Astrocyte (in vitro differentiated cells and primary cell): ENCODE measurements at regions not wholly inside any gene's neighbourhood (a gene's known extent, or its start where the extent isn't known, plus 50 kb on each side); places are given as distances from the start of the nearest gene placed in this dataset.

Experiments
- DNase-seq: peaks from one replicate; pipeline ENCODE4 v3.0.0-alpha.2; 2010; ENCODE audit warnings: low read depth
- FAIRE-seq: peaks from 2 replicates; lab custom pipeline; 2011; peaks lifted over from hg19 to GRCh38; lab: Jason Lieb, UNC
- H2AFZ ChIP-seq: 2 replicates; pipeline ENCODE4 v1.6.0; 2012; ENCODE audit warnings: low read depth, low read length, inconsistent platforms
- H3K27ac ChIP-seq: 2 replicates; pipeline ENCODE4 v1.5.1; 2011; ENCODE audit warnings: low read depth, low read length, inconsistent platforms
- H3K27me3 ChIP-seq: 2 replicates; pipeline ENCODE4 v1.6.0; 2011; ENCODE audit warnings: low read length, inconsistent platforms; ENCODE audit not compliant: insufficient read depth
- H3K36me3 ChIP-seq: 2 replicates; pipeline ENCODE4 v1.5.1; 2011; ENCODE audit warnings: low read length, inconsistent platforms; ENCODE audit not compliant: insufficient read depth
- H3K4me1 ChIP-seq: 2 replicates; pipeline ENCODE4 v1.5.1; 2011; ENCODE audit warnings: low read length, inconsistent platforms; ENCODE audit not compliant: insufficient read depth
- H3K4me2 ChIP-seq: 2 replicates; pipeline ENCODE4 v1.6.0; 2012; ENCODE audit warnings: low read length, inconsistent platforms
- H3K4me3 ChIP-seq: 2 replicates; pipeline ENCODE4 v1.5.1; 2011; ENCODE audit warnings: low read depth, mild to moderate bottlenecking, low read length, inconsistent platforms; ENCODE audit not compliant: insufficient read depth
- H3K79me2 ChIP-seq: 2 replicates; pipeline ENCODE4 v1.6.0; 2012; ENCODE audit warnings: mild to moderate bottlenecking, low read length, inconsistent platforms; ENCODE audit not compliant: insufficient read depth
- H3K9ac ChIP-seq: 2 replicates; pipeline ENCODE4 v1.6.0; 2012; ENCODE audit warnings: mild to moderate bottlenecking, low read length, inconsistent platforms
- H3K9me3 ChIP-seq: 2 replicates; pipeline ENCODE4 v1.5.1; 2012; ENCODE audit warnings: low read depth, mild to moderate bottlenecking, low read length, inconsistent platforms; ENCODE audit not compliant: insufficient read depth
- H4K20me1 ChIP-seq: 2 replicates; pipeline ENCODE4 v1.6.0; 2012; ENCODE audit warnings: low read length, inconsistent platforms; ENCODE audit not compliant: insufficient read depth
- H3K27ac Mint-ChIP-seq: one replicate; pipeline ENCODE4 v1.8.0; 2021; ENCODE audit warnings: mild to moderate bottlenecking, mixed read lengths; ENCODE audit not compliant: unreplicated experiment
- H3K27me3 Mint-ChIP-seq: one replicate; pipeline ENCODE4 v1.8.0; 2021; ENCODE audit warnings: low read depth, mixed read lengths; ENCODE audit not compliant: unreplicated experiment
- H3K36me3 Mint-ChIP-seq: one replicate; pipeline ENCODE4 v1.8.0; 2021; ENCODE audit warnings: low read depth, mixed read lengths; ENCODE audit not compliant: unreplicated experiment
- H3K4me1 Mint-ChIP-seq: one replicate; pipeline ENCODE4 v1.8.0; 2021; ENCODE audit warnings: low read depth, mixed read lengths; ENCODE audit not compliant: unreplicated experiment
- H3K4me3 Mint-ChIP-seq: one replicate; pipeline ENCODE4 v1.8.0; 2021; ENCODE audit warnings: mild to moderate bottlenecking, moderate library complexity, mixed read lengths; ENCODE audit not compliant: unreplicated experiment
- H3K9me3 Mint-ChIP-seq: one replicate; pipeline ENCODE4 v1.8.0; 2021; ENCODE audit warnings: mild to moderate bottlenecking, mixed read lengths; ENCODE audit not compliant: unreplicated experiment
- CTCF ChIP-seq: IDR thresholded peaks from 2 replicates; pipeline ENCODE4 v1.5.1; 2011; ENCODE audit warnings: low read depth, mild to moderate bottlenecking, inconsistent platforms, low read length, moderate library complexity; ENCODE audit not compliant: insufficient read depth
- EZH2 ChIP-seq: IDR thresholded peaks from 2 replicates; pipeline ENCODE4 v1.6.1; 2012; ENCODE audit warnings: mild to moderate bottlenecking, low read length, inconsistent platforms; ENCODE audit not compliant: insufficient read depth

DNA sequence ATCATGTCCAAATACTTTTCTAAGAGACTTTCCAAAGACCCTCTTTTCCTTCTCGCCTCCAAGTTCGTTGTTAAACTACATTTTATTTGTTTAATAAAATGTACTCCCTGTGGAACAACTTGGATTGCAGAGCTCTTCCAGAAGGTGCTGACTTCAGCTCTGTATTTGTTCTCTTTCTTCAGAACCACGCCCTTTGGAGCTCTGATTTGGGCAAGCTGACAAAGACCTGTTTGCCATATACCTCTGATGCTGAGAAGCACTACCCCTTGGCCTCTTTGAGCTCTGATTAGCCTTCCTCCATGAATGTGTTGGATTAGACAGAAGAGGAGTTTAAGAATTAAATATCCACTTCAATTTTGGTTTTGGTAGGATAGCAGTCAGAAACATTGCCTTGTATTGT is 815.1 kb upstream of the POU3F4 start:
- no peak for DNase-seq
- H3K4me1 Mint-ChIP-seq = peaks cover 2% of the 10 kb centered on the region
- H3K36me3 Mint-ChIP-seq = peaks cover 2% of the 10 kb centered on the region
- Histone ChIP-seq H3K9ac (no peak overlapping the region), H3K36me3 (no peaks in the 10 kb centered on the region), H3K27me3 (no peaks in the 10 kb centered on the region), H2AFZ (no peak overlapping the region), H3K79me2 (no peaks in the 10 kb centered on the region), H3K4me1 (no peaks in the 10 kb centered on the region), H3K9me3 (no peaks in the 10 kb centered on the region), H3K4me3 (no peak overlapping the region), H4K20me1 (no peaks in the 10 kb centered on the region), H3K27ac (no peak overlapping the region), H3K4me2 (no peak overlapping the region)
- FAIRE-seq = no peak
- TF ChIP-seq CTCF (no peak), EZH2 (no peak)
- no peak overlapping the region for H3K27ac Mint-ChIP-seq
- no peak overlapping the region for H3K4me3 Mint-ChIP-seq
- H3K27me3 Mint-ChIP-seq = no peaks in the 10 kb centered on the region
- H3K9me3 Mint-ChIP-seq = no peaks in the 10 kb centered on the region

- Histone ChIP-seq H2AFZ (no peak overlapping the region), H3K9me3 (no peaks in the 10 kb centered on the region), H3K27ac (no peak overlapping the region), H3K4me2 (no peak overlapping the region), H3K27me3 (no peaks in the 10 kb centered on the region), H4K20me1 (no peaks in the 10 kb centered on the region), H3K36me3 (no peaks in the 10 kb centered on the region), H3K4me3 (no peak overlapping the region), H3K4me1 (no peaks in the 10 kb centered on the region), H3K79me2 (no peaks in the 10 kb centered on the region), H3K9ac (no peak overlapping the region)
- no peaks in the 10 kb centered on the region for H3K27me3 Mint-ChIP-seq
- FAIRE-seq (peak; percentile 65), DNase-seq (peak; percentile 6)
- no peak overlapping the region for H3K27ac Mint-ChIP-seq
- TF ChIP-seq CTCF (no peak), EZH2 (no peak)
- no peak overlapping the region for H3K4me3 Mint-ChIP-seq
- H3K4me1 Mint-ChIP-seq = peaks cover 2% of the 10 kb centered on the region
- H3K36me3 Mint-ChIP-seq = no peaks in the 10 kb centered on the region
- H3K9me3 Mint-ChIP-seq = no peaks in the 10 kb centered on the region
Observed at GRCh38 chrX:82695066-82695465, 813.0 kb upstream of the POU3F4 start.

GRCh38 chrX:82703551-82703950 is 804.5 kb upstream of the POU3F4 start:
- Mint-ChIP-seq H3K4me1 (no peaks in the 10 kb centered on the region), H3K36me3 (no peaks in the 10 kb centered on the region), H3K27me3 (no peaks in the 10 kb centered on the region), H3K4me3 (no peak overlapping the region), H3K9me3 (no peaks in the 10 kb centered on the region), H3K27ac (no peak overlapping the region)
- H3K4me3 ChIP-seq = no peak overlapping the region
- TF ChIP-seq EZH2 (no peak), CTCF (no peak)
- no peak overlapping the region for H3K27ac ChIP-seq
- no peak overlapping the region for H3K9ac ChIP-seq
- H3K79me2 ChIP-seq = no peaks in the 10 kb centered on the region
- H3K9me3 ChIP-seq = no peaks in the 10 kb centered on the region
- FAIRE-seq = no peak
- H3K27me3 ChIP-seq = no peaks in the 10 kb centered on the region
- H3K4me2 ChIP-seq = no peak overlapping the region
- H4K20me1 ChIP-seq = no peaks in the 10 kb centered on the region
- no peak for DNase-seq
- no peaks in the 10 kb centered on the region for H3K36me3 ChIP-seq
- H3K4me1 ChIP-seq = no peaks in the 10 kb centered on the region
- no peak overlapping the region for H2AFZ ChIP-seq
